ENCODE measurements at regions not wholly inside any gene's neighbourhood (a gene's known extent, or its start where the extent isn't known, plus 50 kb on each side); places are given as distances from the start of the nearest gene placed in this dataset.

DNA sequence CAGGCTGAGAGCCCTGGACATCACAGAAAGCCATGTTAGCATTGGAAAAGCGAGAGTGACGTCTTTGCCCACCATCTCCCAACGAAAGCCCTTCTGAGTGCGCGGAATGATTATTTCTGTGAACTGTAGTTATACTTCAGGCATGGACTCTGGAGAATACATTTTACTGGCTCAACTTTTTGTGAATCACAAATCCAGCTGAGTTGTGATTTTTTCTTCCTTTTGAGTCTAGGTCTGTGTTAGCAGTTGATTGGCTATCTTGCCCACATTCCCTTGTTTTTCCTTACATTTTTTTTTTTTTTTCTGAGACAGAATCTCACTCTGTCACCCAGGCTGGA, 183.1 kb downstream of the INO80D start:
- Histone ChIP-seq H3K4me3 (no peak overlapping the region), H3K27ac (no peak overlapping the region)

DNA sequence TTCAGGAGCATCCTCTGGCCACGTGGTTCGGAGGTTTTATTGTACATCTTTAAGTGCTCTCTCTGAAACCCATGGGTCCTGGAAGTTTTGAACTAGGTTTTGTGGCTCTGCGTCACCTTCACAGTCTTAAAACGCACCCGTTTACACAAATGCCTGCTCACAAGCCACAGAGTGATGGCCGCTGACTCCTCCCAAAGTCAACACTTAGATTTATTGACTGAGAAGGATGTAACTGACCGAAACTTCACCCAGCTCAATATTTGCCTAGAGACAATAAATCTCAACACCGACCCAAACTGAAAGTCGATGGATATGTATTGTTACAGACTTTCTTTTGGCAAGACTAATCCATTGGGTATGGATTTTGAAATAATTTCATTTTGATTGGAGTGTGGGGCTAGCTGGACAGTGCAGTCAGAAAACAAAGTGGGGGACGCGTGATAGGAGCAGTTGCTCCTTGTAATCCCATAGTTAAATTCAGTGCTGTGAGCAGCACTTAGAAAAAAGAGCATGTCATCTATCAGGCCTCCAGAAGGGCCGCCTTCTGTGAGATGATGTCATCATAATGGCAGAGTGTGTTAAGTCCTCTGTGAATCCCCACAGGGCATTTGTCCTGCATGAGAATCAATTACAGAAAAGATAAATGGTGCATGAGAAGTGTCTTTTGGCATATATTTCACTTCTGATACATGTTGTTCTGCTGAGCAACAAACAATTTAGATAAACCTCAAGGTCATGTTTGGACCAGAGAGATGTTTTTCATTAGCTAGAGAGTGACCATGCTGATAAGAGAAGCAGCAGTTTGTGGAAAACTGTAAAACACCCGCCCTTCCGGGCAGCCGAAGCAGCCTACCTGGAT, 183.7 kb downstream of the INO80D start:
- Histone ChIP-seq H3K27ac (no peak overlapping the region), H3K4me3 (no peak overlapping the region)

DNA sequence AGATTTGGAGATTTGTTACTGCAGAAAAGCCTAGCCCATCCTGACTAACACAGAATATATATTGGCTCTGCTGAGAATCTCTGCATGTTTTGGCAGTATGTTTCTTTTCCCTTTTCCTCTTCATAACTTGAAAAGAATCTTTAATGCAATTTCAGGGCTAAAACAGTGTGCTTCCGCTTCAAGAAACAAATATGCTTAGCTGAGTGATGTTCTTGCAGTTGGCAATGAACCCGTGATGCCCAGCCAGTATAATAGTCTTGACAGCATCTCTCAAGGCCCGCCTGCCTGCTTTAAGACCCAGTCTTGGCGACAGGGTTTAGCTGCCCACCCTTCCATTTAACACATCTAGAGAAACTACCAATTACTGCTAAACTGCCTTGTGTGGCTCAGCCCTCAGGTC, 184.5 kb downstream of the INO80D start:
- no peak overlapping the region for H3K27ac ChIP-seq

DNA sequence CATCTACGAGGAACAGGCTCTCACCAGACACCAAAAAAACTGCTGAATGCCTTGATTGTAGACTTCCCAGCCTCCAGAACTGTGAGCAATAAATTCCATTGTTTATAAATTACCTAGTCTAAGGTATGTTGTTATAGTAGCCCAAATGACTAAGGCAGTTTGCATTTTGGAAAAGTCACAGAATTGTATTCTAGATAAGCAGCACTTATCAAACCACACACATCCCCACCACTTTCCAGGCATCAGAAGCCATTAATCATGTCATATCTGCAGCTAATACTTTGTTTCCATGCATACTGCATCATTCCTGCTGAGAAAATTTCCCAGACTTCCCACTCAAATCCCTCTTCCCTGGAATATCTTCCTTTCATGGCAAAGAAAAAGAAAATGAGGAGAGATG, 187.2 kb downstream of the INO80D start:
- Histone ChIP-seq H3K4me3 (no peak overlapping the region), H3K27ac (no peak overlapping the region)

More for the DNA sequence above, 184.5 kb downstream of the INO80D start:
- H3K4me3 ChIP-seq = no peak overlapping the region

DNA sequence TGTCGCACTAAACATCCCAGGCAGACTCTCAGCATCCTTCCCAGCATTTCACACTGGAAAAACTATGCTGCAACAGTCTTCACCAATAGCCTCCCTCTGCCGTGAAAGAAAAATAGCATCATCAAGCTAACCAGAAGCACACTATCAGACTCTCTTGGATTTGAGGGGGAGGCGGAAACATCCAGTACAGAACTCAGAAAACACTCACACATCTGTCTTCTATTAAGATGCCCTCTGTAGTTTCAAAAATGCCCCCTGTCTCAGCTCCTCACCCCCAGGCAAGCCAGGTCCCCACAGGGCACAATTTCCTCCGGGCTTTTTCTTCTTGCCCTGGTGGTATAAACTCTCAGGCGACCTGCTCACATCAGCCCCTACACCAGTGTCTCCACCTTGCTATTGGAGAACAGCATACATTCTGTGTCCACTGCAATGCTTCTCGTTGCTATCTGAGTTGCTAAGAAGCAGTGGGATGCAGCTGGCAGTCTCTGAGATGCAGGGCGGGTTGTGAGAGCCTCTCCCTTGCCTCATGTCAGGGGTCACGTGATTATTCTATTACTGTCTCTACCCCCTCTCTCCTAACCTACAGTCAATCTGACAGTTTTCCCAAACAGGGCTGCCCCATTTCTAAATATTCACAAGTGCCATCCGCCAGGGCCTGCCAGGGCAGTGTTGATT, 189.9 kb downstream of the INO80D start:
- H3K4me3 ChIP-seq = no peak overlapping the region
- no peak overlapping the region for H3K27ac ChIP-seq

DNA sequence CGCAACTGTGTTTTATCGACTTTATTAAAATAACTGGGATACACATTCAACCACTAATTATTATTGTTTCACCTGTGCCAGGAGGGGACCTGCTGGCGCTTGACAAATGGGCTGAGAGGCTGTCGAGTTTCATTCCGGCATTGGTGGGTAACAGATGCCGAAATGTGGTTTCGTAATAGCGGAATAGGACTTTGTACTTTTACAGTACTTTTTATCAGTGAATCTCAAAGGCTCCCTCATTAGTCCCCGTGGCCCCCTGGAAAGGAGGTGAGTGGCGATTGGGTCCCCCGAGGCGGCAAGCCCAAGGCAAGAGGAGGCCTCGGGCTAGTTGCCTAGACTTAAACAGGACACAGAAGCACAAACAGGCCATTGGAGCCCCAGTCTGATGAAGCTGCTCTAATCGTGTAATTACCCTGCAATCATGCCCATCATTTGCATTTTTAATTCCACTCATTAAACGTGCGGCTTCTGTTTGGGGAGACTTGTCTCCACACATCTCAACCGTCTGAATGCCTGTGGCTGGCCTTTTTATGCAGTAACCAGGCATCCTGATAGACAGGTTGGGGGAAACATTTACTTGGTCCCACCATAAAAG, 193.2 kb downstream of the INO80D start:
- H3K4me3 ChIP-seq = no peak overlapping the region
- H3K27ac ChIP-seq = peak overlapping the region in 2 of 21 experiments; percentile 13 to 77

DNA sequence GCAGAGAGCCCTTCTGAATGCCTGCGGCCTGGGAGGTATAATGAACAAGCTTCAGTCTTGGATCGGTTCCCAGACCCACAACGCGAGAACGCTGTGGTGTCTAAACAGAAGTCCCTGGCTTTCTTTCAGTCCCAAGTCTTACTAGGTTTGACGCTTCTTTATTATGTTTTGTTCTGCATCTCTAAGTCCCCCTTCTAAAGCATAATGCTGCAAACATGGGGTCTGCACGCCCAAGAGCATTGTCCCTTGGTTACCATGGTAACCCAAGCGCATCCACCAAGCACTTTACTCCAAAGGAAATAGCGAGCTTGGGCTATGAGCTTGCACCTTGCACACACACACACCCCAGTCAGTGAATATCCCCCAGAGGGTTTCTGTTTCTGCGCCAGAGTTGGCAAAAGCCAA, 193.7 kb downstream of the INO80D start:
- Histone ChIP-seq H3K4me3 (no peak overlapping the region), H3K27ac (peak overlapping the region in 1 of 21 experiments; percentile 13)

DNA sequence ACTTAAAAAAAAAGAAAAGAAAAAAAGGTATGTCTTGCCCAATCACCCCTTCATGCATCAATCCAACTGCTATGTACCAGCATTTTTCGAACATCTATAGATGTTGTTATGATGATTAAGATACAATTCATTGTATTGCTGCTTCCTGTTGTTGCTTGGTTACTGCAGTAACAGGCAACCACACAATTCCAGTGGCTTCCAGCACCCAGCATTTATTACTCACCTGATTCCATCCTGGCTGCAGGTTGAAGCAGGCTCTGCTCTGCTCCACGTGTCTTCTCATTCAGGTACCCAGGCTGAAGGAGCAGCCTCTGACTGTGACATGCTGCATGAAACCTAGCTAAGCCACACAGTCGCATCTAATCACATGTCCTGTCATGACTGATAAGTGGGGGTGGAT, 196.9 kb downstream of the INO80D start:
- H3K4me3 ChIP-seq = no peak overlapping the region
- peak overlapping the region in 1 of 21 experiments; percentile 34 for H3K27ac ChIP-seq

DNA sequence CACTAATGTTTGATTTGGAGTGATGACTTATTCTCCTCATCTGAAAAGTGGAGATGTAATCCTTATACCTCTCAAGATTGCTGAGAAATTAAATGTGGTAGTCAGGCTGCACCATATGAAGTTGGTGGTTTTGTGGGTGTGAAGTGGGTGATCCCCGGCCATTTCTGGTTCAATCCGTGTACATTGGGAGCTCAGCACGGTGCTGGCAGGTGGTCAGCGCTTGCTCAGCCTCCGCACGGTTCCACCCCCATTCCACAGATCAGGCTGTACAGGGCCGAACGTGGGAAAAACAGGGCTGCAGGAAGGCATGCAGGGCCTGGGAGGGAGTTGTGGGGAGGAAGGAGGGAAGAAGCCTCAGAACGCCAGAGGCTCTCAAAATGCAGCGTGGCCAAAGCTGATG, 198.3 kb downstream of the INO80D start:
- H3K4me3 ChIP-seq = no peak overlapping the region
- no peak overlapping the region for H3K27ac ChIP-seq

DNA sequence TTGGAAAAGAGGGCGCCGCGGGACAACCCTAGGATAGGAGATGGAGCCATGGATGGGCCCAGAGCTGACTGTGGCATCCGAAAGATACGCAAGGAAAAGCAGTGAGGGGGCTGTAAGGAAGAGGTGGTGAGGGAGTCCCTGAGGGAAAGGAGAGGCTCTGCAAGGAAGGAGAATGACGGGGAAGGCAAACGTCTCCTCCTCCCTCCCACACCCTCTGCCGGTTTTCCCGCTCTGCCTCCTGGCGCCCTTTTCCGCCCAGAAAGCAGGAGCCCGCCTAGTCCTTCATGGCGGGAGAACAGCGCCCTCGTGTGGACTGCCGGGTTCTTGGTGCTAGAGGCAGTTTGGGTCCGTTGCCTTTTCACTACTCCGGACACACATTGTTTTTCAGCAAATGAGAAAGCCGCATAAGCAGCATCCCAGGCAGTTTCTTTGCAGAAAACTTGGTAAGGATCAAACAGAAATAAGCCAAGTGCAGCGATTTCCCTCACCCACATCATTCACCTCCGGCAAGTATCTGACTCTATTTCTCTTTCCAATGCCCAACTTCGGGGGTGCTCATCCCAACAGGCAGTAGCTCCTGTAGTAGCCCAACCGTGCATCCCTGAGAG, 200.4 kb downstream of the INO80D start:
- no peak overlapping the region for H3K27ac ChIP-seq

DNA sequence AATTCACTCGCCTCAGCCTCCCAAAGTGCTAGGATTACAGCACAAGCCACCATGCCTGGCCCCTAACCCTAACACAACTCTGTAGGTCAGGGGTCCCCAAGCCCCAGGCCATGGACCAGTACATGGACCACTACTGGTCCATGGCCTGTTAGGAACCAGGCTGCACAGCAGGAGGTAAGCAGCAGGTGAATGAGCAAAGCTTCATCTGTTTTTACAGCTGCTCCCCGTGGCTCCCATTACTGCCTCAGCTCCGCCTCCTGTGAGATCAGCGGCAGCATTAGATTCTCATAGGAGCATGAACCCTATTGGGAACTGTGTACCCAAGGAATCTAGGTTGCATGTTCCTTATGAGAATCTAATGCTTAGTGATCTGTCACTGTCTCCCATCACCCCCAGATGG, 201.7 kb downstream of the NRP2 start:
- Histone ChIP-seq H3K27ac (no peak overlapping the region), H3K4me3 (no peak overlapping the region)

More for the DNA sequence above, 200.4 kb downstream of the INO80D start:
- no peak overlapping the region for H3K4me3 ChIP-seq

DNA sequence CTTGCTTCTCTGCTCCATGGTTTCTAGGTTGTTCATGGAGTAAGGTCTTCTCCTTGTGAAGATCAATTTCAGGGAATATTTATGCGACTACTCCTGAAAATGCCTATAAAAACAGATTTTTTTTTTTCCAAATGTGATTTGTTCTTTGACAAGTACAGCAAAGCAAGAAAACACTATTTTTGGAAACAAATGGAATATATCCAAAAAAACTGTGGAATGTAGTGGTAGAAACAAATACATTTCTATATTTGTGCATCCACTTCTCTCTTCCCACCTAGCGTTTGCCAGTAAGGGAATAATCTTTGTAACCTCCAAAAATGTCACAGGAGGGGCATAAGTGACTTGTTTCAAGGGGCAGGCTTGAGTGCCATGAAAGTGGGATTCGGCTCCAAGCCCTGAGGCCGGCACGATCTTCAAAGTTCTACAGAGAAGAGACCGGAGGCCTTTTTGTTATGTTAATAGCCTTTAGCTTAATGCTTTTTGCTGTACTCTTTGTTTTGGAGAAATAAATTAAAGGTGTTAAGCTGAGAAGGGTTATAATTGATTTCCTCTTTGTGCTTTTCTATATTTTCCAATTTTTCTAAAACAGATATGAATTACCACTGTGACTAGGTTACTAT, 200.6 kb downstream of the NRP2 start:
- no peak overlapping the region for H3K27ac ChIP-seq
- no peak overlapping the region for H3K4me3 ChIP-seq

DNA sequence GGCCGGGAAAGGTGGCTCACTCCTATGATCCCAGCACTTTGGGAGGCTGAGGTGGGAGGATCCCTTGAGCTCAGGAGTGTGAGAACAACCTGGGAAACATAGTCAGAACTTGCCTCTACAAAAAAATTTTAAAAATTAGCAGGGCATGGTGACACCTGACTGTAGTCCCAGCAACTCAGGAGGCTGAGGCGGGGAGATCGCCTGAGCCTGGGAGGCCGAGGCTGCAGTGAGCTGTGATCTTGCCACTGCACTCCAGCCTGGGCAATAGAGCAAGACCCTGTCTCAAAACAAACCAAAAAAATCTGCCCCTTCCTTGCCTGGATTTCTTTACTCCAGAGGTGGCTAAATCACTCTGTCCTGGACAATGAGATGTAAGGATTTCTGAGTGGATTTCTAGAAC, 197.7 kb downstream of the NRP2 start:
- H3K27ac ChIP-seq = no peak overlapping the region
- H3K4me3 ChIP-seq = no peak overlapping the region

DNA sequence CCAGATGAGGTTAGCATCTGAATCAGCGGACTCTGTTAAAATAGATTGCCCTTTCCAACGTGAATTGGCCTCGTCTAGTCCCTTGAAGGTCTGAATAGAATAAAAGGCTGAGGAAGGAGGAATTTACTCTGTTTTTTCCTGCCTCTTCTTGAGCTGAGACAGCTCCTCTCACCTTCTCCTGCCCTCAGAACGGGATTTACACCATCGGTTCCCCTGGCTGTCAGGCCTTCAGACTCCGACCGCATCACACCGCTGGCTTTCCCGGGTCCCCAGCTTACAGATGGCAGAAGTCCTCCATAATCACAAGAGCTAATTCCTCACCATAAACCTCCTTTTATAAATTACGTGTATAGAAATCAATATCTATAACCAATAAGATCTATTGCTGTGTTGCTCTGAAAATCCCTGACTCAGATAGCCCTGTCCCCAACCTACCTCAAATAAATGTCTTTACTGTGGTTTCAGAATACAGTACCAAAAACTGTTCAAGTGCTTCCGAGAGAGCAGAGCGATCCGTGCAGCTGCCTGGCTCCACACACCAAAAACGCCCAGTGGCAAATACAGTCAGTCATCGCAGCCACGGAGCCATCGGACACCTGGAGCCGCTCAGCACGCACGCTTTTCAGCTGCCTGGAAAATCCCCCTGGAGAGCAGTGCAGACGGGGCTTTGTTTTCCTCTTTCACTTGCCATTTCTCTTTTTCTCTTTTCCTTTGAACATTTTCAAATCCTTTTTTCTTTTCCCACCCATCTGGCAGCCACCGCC, 196.9 kb downstream of the NRP2 start:
- Histone ChIP-seq H3K4me3 (no peak overlapping the region), H3K27ac (no peak overlapping the region)

DNA sequence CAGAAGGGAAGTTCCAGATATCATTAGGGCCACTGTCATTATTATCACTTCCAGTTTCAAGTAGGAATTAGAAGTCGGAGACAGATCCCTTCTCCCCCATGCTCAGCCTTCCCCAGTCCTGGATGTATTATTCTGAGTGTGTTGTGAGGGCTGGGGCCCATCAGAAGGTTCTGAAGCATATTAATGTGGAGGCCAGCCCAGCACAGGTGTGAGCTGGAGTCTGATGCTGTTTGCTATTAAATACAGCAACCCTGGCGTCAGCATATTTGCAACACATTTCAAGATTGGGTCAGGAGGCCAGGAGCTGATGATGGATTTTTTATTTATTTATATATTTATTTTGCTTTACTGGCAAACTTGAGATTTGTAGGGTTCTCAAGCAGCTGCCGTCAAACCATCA, 195.2 kb downstream of the NRP2 start:
- Histone ChIP-seq H3K27ac (no peak overlapping the region), H3K4me3 (no peak overlapping the region)

DNA sequence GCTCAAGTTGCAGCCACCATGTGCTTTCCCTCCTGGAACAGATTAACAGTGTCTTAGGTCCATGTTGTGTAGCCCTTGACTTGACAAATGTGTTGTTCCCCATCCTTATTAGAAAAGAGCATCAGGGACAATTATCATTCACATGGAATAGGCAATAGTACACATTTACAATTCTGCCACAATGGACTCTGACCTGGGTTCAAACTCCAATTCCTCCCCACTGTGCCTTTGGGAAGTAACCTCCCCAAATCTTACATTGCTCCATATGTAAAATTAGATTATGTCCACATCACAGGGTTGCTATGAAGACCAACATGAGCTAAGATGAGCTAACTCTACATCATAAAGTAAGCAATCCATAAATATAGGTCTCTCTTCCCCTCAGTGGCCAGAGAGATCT, 193.8 kb downstream of the NRP2 start:
- no peak overlapping the region for H3K27ac ChIP-seq
- H3K4me3 ChIP-seq = no peak overlapping the region

DNA sequence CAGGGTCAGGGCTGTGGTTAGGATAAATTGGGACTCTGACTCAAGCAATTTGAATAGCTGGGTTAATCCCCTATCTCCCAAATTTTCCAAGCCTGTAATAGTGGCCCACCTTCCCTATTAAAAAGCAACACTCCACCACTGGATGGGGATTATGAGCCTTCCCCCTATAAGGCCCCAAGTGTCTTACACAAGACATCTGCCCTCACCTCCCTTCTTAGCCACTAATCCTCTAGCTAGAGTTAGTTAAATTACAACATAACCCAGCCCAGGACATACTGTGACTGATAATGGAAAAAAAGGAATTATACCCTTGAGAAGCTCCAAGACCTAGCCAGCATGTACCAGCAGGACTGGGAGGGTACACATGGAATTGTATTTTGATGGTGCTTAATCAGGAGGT, 190.4 kb downstream of the NRP2 start:
- H3K4me3 ChIP-seq = no peak overlapping the region
- H3K27ac ChIP-seq = no peak overlapping the region

DNA sequence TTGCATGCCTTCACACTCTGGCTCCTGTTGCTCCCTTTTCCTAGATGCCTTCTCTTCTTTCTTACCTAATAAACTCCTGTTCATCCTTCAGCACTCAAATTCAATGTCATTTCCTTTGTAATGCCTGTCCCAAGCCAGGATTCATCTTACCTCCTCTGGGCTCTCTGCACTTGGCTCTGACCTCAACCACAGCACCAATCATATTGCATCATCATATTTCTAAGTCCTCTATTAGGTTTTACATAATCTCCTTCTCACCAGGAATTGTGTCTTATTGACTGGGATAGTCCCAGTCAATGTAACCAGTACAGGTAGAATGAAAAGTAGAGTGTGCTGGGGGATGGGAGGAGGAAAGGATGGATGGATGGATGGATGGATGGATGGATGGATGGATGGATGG, 187.1 kb downstream of the NRP2 start:
- H3K27ac ChIP-seq = no peak overlapping the region
- no peak overlapping the region for H3K4me3 ChIP-seq

DNA sequence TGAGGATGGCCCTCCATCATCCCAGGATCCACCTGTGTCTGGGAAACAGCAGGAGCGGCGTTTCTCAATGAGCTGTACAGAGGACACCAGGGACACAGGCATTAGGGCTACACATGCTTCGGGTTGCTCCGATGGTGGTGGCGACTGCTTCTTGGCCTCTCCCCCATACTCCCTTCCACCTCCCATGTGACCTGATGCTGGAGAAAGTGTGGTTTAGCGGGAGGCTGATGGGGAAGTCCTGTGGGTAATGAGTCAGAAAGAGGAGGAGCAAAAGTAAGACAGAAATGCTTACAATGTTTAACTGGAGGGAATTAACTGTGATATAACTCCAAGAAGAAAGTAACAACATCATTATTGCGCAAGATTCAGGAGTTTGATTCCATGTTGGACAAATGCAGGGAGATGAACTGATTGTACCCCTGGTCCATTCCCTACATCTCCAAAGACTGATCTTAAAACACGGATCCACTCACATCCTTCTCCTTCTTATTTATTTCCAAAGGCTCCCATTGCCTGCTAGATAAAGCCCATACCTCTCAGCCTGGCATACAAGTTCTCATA, 186.6 kb downstream of the NRP2 start:
- Histone ChIP-seq H3K27ac (no peak overlapping the region), H3K4me3 (no peak overlapping the region)

All from skin epidermis (tissue), 12 donors.